GM12878 (cell line): ENCODE measurements at regions not wholly inside any gene's neighbourhood (a gene's known extent, or its start where the extent isn't known, plus 50 kb on each side); places are given as distances from the start of the nearest gene placed in this dataset.

Experiments
- ATAC-seq: fragments of 200-7000 bp; cut with Tn5 transposase; 3 replicates; pipeline ENCODE4 v1.9.1; 2020; ENCODE audit warnings: mild to moderate bottlenecking, moderate library complexity
- BruUV-seq: library from RNA; stranded (reverse); fragments of 400-500 nt; replicated peaks from 2 replicates; lab custom pipeline; 2021; lab: Mats Ljungman, UMichigan
- CTCF ChIA-PET: fragments of 300-600 bp; sonication (Branson Sonifier 250); formaldehyde crosslinking; extraction: SDS; loops from one replicate; lab custom pipeline; 2021; ENCODE audit warnings: inconsistent platforms; lab: Yijun Ruan, JAX
- POLR2A ChIA-PET: fragments of 350-600 bp; formaldehyde crosslinking; extraction: SDS; loops from one replicate; lab custom pipeline; 2021; ENCODE audit warnings: inconsistent platforms; lab: Charles Lee
- RAD21 ChIA-PET: fragments of 300-600 bp; sonication (Branson Sonifier 250); formaldehyde crosslinking; loops from one replicate; lab custom pipeline; 2023; ENCODE audit warnings: antibody characterized with exemption; ENCODE audit not compliant: unreplicated experiment; lab: Charles Lee
- SMC1A ChIA-PET: fragments of 300-600 bp; sonication (Branson Sonifier 250); formaldehyde crosslinking; loops from one replicate; lab custom pipeline; 2023; ENCODE audit not compliant: unreplicated experiment, uncharacterized antibody; lab: Charles Lee
- DNase-seq: peaks from one replicate; pipeline ENCODE4 v3.0.0-alpha.2; 2011; ENCODE audit warnings: low read depth, low spot score
- FAIRE-seq: peaks from 3 replicates; lab custom pipeline; 2011; peaks lifted over from hg19 to GRCh38; lab: Jason Lieb, UNC
- H2AFZ ChIP-seq: 2 replicates; pipeline ENCODE4 v1.6.0; 2011; ENCODE audit warnings: low read depth, low read length, control low read depth; ENCODE audit not compliant: control insufficient read depth
- H3K27ac ChIP-seq: 2 replicates; pipeline ENCODE4 v1.5.1; 2011; ENCODE audit warnings: control low read depth; ENCODE audit not compliant: control insufficient read depth, insufficient read depth
- H3K27me3 ChIP-seq, 2 experiments: replicated peaks in 1 of 2; 2 replicates each; pipeline versions ENCODE4 v1.6.0 to v1.6.1; 2011; ENCODE audit warnings: low read length in 1 of 2; ENCODE audit not compliant: control insufficient read depth in 2 of 2, insufficient read depth in 2 of 2
- H3K36me3 ChIP-seq, 2 experiments: 2 replicates each; pipeline ENCODE4 v1.5.1; 2011; ENCODE audit warnings: low read length in 1 of 2; ENCODE audit not compliant: control insufficient read depth in 2 of 2, insufficient read depth in 2 of 2
- H3K4me1 ChIP-seq: 2 replicates; pipeline ENCODE4 v1.6.1; 2011; ENCODE audit warnings: mild to moderate bottlenecking, low read length, moderate library complexity, mixed read lengths; ENCODE audit not compliant: control insufficient read depth, insufficient read depth
- H3K4me2 ChIP-seq: 2 replicates; pipeline ENCODE4 v1.6.0; 2011; ENCODE audit warnings: control low read depth; ENCODE audit not compliant: control insufficient read depth, insufficient read depth
- H3K4me3 ChIP-seq: fragments of 200-600 bp; sonication (generic); 2 replicates; pipeline ENCODE4 v1.5.1; 2016
- H3K79me2 ChIP-seq: 2 replicates; pipeline ENCODE4 v1.6.0; 2011; ENCODE audit warnings: low read length; ENCODE audit not compliant: control insufficient read depth, insufficient read depth
- H3K9ac ChIP-seq: 2 replicates; pipeline ENCODE4 v1.8.0; 2011; ENCODE audit warnings: low read length, control low read depth, mixed read lengths; ENCODE audit not compliant: control insufficient read depth, insufficient read depth
- H3K9me3 ChIP-seq: replicated peaks from 3 replicates; pipeline ENCODE4 v1.5.1; 2011; ENCODE audit warnings: mild to moderate bottlenecking, low read length; ENCODE audit not compliant: control insufficient read depth, insufficient read depth
- H4K20me1 ChIP-seq: 2 replicates; pipeline ENCODE4 v1.6.0; 2011; ENCODE audit not compliant: control insufficient read depth, insufficient read depth
- CHD1 ChIP-seq: IDR thresholded peaks from 2 replicates; pipeline ENCODE4 v1.6.1; 2012; ENCODE audit warnings: low read depth, low read length, improper control_type of control experiment
- CHD4 ChIP-seq: fragments of 200-600 bp; sonication (generic); IDR thresholded peaks from 2 replicates; pipeline ENCODE4 v1.6.1; 2016; ENCODE audit warnings: mild to moderate bottlenecking
- DPF2 ChIP-seq: fragments of 450-650 bp; IDR thresholded peaks from 2 replicates; pipeline ENCODE4 v1.6.1; 2017; ENCODE audit warnings: mild to moderate bottlenecking
- EED ChIP-seq: sonication (generic); IDR thresholded peaks from 2 replicates; pipeline ENCODE4 v1.6.1; 2016; ENCODE audit warnings: antibody characterized with exemption, low read depth
- ESRRA ChIP-seq: IDR thresholded peaks from 2 replicates; pipeline ENCODE4 v1.6.1; 2012; ENCODE audit warnings: mild to moderate bottlenecking, low read length, improper control_type of control experiment
- FOS ChIP-seq: IDR thresholded peaks from 3 replicates; pipeline ENCODE4 v1.6.1; 2011; ENCODE audit warnings: borderline replicate concordance; ENCODE audit not compliant: insufficient read length; ENCODE audit errors: extremely low read depth
- HCFC1 ChIP-seq: fragments of 150-350 bp; IDR thresholded peaks from 2 replicates; pipeline ENCODE4 v1.6.1; 2014; ENCODE audit warnings: low read length
- HDAC6 ChIP-seq: fragments of 200-600 bp; sonication (generic); IDR thresholded peaks from one replicate; pipeline ENCODE4 v1.8.0; 2017; ENCODE audit warnings: antibody characterized with exemption; ENCODE audit not compliant: unreplicated experiment
- KDM1A ChIP-seq: fragments of 200-600 bp; sonication (generic); IDR thresholded peaks from 2 replicates; pipeline ENCODE4 v1.6.1; 2016; ENCODE audit warnings: borderline replicate concordance
- LARP7 ChIP-seq: fragments of 450-650 bp; IDR thresholded peaks from 2 replicates; pipeline ENCODE4 v1.6.1; 2017; ENCODE audit warnings: mild to moderate bottlenecking
- MEF2B ChIP-seq: fragments of 450-650 bp; IDR thresholded peaks from 2 replicates; pipeline ENCODE4 v1.6.1; 2018; ENCODE audit warnings: mild to moderate bottlenecking, moderate library complexity; ENCODE audit not compliant: partially characterized antibody, poor library complexity, severe bottlenecking
- MTA2 ChIP-seq: fragments of 450-650 bp; IDR thresholded peaks from 2 replicates; pipeline ENCODE4 v1.6.1; 2016; ENCODE audit warnings: low read depth, mild to moderate bottlenecking, moderate library complexity
- MXI1 ChIP-seq: fragments of 150-350 bp; IDR thresholded peaks from 2 replicates; pipeline ENCODE4 v1.6.1; 2011; ENCODE audit warnings: low read depth, mild to moderate bottlenecking, inconsistent platforms, low read length, improper control_type of control experiment
- MYC ChIP-seq: IDR thresholded peaks from 2 replicates; pipeline ENCODE4 v1.6.1; 2011; ENCODE audit warnings: mild to moderate bottlenecking, low read length, moderate library complexity, inconsistent platforms; ENCODE audit not compliant: insufficient read depth, insufficient replicate concordance, insufficient read length, severe bottlenecking
- NBN ChIP-seq: fragments of 450-650 bp; IDR thresholded peaks from 2 replicates; pipeline ENCODE4 v1.6.1; 2016
- NFIC ChIP-seq: IDR thresholded peaks from 2 replicates; pipeline ENCODE4 v1.6.1; 2012; ENCODE audit warnings: low read depth, mild to moderate bottlenecking, inconsistent platforms, low read length, moderate library complexity
- NR2C2 ChIP-seq: IDR thresholded peaks from 2 replicates; pipeline ENCODE4 v1.6.1; 2011; ENCODE audit warnings: borderline replicate concordance, low read depth; ENCODE audit not compliant: control insufficient read depth, insufficient read length
- PML ChIP-seq: IDR thresholded peaks from 2 replicates; pipeline ENCODE4 v1.6.1; 2012; ENCODE audit warnings: low read length, inconsistent platforms
- SIN3A ChIP-seq: IDR thresholded peaks from 2 replicates; pipeline ENCODE4 v1.6.1; 2012; ENCODE audit warnings: low read depth, low read length, improper control_type of control experiment
- ZNF274 ChIP-seq: IDR thresholded peaks from one replicate; pipeline ENCODE4 v1.8.0; 2011; ENCODE audit not compliant: insufficient read length, insufficient read depth
- ZSCAN29 ChIP-seq: fragments of 450-650 bp; IDR thresholded peaks from 2 replicates; pipeline ENCODE4 v1.6.1; 2017; ENCODE audit warnings: mild to moderate bottlenecking, moderate library complexity
- WGBS: methylation state at CpG from one replicate; pipeline ENCODE4 v1.1.6; 2016; ENCODE audit warnings: low lambda C conversion rate; ENCODE audit not compliant: insufficient replicate concordance, insufficient coverage; ENCODE audit errors: missing lambda C conversion rate; 5-methylcytosine and 5-hydroxymethylcytosine counted together
- in situ Hi-C: fragments of 300-500 bp; cut with MboI; formaldehyde crosslinking; loops from 9 replicates; pipeline ENCODE4 v1.14.3; 2018; ENCODE audit warnings: mixed read lengths
- intact Hi-C: fragments of 100-400 bp; cut with micrococcal nuclease; formaldehyde crosslinking; loops from one replicate; pipeline ENCODE4 v1.14.2; 2022; ENCODE audit not compliant: unreplicated experiment
- TF ChIP-seq, protein P1 (sequence below), 3 experiments: IDR thresholded peaks in 2 of 3; conservative IDR thresholded peaks in 1 of 3; 2 replicates each; pipeline ENCODE4 v1.5.1; 2011; ENCODE audit warnings: low read depth in 3 of 3, low read length in 3 of 3, mild to moderate bottlenecking in 3 of 3, control low read depth in 2 of 3, moderate library complexity in 2 of 3, inconsistent platforms in 1 of 3, mixed read lengths in 1 of 3; ENCODE audit not compliant: control insufficient read depth in 2 of 3, insufficient read depth in 1 of 3; ENCODE audit errors: extremely low read depth in 1 of 3

- TF ChIP-seq ZNF274 (no peak), NBN (no peak)
- TF ChIP-seq, all 136 proteins: peak for 0
Observed at GRCh38 chr1:229941160-229941559, 125.9 kb upstream of the GALNT2 start (continued).

DNA sequence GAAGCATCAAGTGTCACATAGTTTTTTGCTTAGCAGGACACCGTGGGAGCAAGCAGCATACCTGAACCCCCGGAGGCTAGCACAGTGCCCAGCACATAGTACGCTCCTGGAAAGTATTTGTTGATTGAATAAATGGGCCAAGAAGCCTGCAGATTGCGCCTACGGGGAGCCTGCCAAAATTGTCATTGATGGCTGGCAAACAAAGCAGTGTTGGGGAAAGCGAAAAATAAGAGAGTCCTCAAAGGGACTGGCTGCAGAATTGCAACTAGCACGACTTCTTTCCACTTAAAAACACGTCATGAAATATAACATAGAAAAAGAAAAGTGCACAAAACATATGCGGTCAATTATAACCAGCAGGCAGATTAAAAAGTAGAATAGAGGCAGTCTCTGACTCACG is 125.2 kb upstream of the GALNT2 start:
- no peak overlapping the region for H3K27ac ChIP-seq
- no peaks in the 10 kb centered on the region for H3K4me1 ChIP-seq
- H3K4me2 ChIP-seq: no peak overlapping the region
- BruUV-seq: no TSS peak
- ChIA-PET SMC1A (no interaction called here), POLR2A (no interaction called here), RAD21 (no interaction called here), CTCF (interaction anchor here (1.2 kb wide), 1 partner anchor 33 kb away, joined by 3 read pairs; no protein-coding TSS in a partner anchor)
- DNase-seq: no peak
- no peak for TF ChIP-seq LARP7
- no peak for TF ChIP-seq DPF2
- TF ChIP-seq EED: no peak
- TF ChIP-seq MEF2B: no peak
- no peak for TF ChIP-seq PML
- TF ChIP-seq MTA2: no peak
- TF ChIP-seq HDAC6: no peak
- no peak for TF ChIP-seq KDM1A
- no peak for TF ChIP-seq NFIC
- TF ChIP-seq SIN3A: no peak
- no peak for TF ChIP-seq MYC
- no peak for TF ChIP-seq ZSCAN29
- TF ChIP-seq HCFC1: no peak
- no peak for TF ChIP-seq ESRRA
- TF ChIP-seq NR2C2: no peak
- TF ChIP-seq CHD1: no peak
- TF ChIP-seq, protein P1, sequence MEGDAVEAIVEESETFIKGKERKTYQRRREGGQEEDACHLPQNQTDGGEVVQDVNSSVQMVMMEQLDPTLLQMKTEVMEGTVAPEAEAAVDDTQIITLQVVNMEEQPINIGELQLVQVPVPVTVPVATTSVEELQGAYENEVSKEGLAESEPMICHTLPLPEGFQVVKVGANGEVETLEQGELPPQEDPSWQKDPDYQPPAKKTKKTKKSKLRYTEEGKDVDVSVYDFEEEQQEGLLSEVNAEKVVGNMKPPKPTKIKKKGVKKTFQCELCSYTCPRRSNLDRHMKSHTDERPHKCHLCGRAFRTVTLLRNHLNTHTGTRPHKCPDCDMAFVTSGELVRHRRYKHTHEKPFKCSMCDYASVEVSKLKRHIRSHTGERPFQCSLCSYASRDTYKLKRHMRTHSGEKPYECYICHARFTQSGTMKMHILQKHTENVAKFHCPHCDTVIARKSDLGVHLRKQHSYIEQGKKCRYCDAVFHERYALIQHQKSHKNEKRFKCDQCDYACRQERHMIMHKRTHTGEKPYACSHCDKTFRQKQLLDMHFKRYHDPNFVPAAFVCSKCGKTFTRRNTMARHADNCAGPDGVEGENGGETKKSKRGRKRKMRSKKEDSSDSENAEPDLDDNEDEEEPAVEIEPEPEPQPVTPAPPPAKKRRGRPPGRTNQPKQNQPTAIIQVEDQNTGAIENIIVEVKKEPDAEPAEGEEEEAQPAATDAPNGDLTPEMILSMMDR (IDR thresholded peaks at IDR 0.05 in 2 of 3, conservative IDR thresholded peaks at IDR 0.05 in 1 of 3; ENCODE audit: control insufficient read depth in 2 of 3, extremely low read depth in 1 of 3, insufficient read depth in 1 of 3, low read depth in 3 of 3, low read length in 3 of 3): no peak
- TF ChIP-seq CHD4: no peak
- no peak for TF ChIP-seq FOS
- no peak for TF ChIP-seq MXI1
- WGBS: 33% methylated on average over 10 of the region's 10 CpGs
- no peaks in the 10 kb centered on the region for H3K36me3 ChIP-seq
- intact Hi-C loops (no loop called here), in situ Hi-C loops (no loop called here)
- H3K4me3 ChIP-seq: no peak overlapping the region
- H3K9ac ChIP-seq: no peak overlapping the region
- no peak for FAIRE-seq
- H2AFZ ChIP-seq: no peak overlapping the region
- no peaks in the 10 kb centered on the region for H3K79me2 ChIP-seq
- no peaks in the 10 kb centered on the region for H4K20me1 ChIP-seq
- no peaks in the 10 kb centered on the region for H3K9me3 ChIP-seq
- H3K27me3 ChIP-seq: peaks cover 0 to 3% of the 10 kb centered on the region in 2 experiments; a peak in 1 of 4 replicates
- no peak for ATAC-seq
